HG03457 (cell line): ENCODE measurements at regions not wholly inside any gene's neighbourhood (a gene's known extent, or its start where the extent isn't known, plus 50 kb on each side); places are given as distances from the start of the nearest gene placed in this dataset.

Source experiments
- ATAC-seq: cut with Tn5 transposase; IDR thresholded peaks from one replicate; pipeline ENCODE4 v1.9.1; 2021; ENCODE audit warnings: moderate number of reproducible peaks; ENCODE audit not compliant: unreplicated experiment

DNA sequence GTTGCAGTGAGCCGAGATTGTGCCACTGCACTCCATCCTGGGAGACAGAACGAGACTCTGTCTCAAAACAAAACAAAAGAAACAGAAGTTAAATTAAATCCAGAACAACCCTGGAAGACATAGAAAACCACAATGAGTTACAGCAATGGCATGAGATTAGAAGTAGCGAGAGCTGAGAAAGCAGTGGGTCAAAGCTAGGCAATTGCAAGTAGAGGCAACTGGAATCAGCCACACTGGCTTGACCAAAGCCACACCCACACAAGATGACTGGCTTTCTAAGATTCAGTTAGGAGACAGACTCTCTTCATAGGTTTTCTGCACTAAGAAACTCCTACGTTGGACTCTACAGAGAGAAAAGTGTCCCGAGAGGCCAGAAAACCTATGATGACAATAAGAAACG is 443.0 kb downstream of the GPM6A start:
- ATAC-seq, result no peak

GRCh38 chr4:175371091-175371490 is 441.0 kb downstream of the GPM6A start:
- no peak for ATAC-seq

- no peak for ATAC-seq
Measured at GRCh38 chr4:175373031-175373430, 439.0 kb downstream of the GPM6A start.

DNA sequence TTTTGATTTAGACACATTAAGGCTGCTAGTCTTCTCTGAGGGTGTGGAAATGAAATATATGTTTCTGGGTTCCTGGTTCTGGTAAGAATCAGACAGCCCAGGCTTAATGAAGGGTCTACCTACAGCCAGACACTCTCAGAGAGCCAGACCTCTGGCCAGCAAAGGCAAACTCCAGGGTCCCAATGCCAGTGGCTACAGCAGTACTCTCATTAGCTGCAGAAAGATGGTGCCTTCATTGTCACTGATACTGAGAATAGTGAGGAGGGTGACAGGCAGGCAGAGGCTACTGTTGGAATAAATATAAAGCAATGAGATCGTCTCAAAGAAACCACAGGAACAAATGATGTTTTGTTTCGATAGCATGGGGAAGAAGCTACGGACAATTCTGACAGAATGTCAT is 437.6 kb downstream of the GPM6A start:
- no peak for ATAC-seq

DNA sequence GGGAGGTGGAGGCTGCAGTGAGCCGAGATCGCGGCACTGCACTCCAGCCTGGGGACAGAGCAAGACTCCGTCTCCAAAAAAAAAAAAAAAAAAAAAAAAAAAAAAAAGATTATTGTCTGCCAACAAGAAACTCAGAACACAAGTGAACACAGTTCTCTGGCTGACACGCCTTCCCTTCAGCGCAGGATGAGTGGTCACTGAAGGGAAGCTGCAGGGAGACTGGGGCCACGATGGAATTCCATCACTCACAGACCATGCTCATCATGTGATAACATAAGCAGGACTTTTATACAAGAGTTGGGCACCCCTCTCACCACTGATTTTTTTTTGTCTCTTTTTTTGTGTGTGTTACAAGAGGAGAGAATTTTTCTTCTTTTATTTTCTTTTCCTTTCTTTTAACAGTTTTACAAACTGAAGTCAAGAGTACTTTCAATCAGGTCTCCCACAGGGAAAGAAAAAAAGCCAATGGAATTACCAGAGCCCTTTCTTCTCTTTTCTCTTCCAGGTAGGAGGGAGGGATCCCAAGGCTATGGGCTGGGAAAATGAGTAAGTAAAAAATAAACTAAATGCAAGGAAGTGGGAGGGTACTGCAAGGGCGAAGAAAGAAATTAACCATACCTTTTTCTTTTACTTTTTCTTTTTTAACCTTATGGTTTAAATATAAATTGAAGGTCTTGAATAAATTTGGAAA is 435.6 kb downstream of the GPM6A start:
- no peak for ATAC-seq

DNA sequence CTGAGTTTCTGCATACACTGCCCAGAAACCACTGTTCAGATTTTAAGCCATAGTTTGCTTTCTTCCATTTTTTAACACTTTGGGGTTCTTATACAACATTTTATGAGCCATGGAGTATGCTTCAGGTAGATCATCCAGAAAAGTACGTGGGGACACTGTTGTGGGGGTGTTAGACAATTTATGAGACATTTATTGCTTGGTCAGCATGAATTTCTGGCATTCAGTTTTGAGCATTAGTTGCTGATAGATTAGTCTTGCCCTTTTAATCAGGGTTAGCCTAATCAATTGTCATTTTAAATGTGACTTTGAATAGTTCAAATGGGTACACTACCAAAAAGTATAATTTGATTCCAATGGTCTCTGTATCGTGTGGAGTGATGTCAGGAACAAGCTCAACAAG is 434.9 kb downstream of the GPM6A start:
- no peak for ATAC-seq

DNA sequence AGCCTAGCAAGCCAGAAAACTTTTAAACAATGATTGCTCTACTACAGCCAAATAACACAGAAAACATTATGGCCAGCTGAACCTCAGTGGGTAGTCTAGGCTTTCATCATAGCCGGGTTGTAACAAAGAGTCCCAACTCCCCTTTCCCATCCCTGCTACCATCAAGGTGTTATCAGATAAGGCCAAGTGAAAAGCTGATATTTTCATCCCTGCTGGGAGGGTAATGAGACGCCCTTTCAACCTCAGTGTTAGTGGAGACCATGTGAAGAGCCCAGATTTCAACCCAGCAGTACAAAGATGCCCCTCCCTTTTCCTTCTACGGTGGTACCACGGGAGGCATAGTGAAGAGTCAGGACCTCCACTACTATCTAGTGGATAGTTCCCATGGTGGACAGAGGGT is 433.7 kb downstream of the GPM6A start:
- ATAC-seq, result no peak

- ATAC-seq, result no peak
Measured at GRCh38 chr4:175380841-175381240, 431.2 kb downstream of the GPM6A start.

DNA sequence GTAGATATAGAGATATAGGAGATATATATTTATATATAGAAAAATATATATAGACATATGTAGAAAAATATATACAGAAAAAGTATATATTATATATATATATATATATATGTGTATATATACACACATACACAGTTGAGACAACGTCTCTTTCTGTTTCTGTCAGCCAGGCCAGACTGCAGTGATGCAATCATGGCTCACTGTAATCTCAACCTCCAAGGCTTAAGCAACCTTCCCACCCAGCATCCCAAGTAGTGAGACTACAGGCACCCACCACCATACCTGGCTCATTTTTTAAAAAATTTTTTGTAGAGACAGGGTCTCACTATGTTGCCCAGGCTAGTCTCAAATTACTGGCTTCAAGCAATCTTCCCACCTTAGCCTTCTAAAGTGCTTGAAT is 426.3 kb downstream of the GPM6A start:
- no peak for ATAC-seq

GRCh38 chr4:175386776-175387507 is 425.1 kb downstream of the GPM6A start:
- no peak for ATAC-seq

GRCh38 chr4:175394208-175394607 is 417.9 kb downstream of the GPM6A start:
- no peak for ATAC-seq

GRCh38 chr4:175405961-175406360 is 406.1 kb downstream of the GPM6A start:
- ATAC-seq, result no peak

DNA sequence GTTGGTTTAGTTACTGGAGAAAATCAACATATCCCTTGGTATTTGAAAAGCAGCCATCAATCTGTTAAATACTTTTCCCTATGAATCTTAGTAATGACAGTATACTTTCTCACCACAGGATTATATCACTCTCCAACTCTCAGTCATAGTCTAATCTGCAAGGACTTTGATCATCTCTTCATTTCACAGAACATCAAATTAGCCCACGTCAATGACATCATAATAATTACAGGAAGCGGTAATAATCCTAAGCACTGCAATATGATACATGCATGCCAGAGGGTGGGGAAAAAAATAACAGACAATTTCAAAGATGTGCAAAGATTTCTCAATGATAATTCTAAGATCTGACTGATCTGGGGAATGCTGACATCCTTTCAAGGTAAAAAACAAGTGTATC is 404.1 kb downstream of the GPM6A start:
- no peak for ATAC-seq

DNA sequence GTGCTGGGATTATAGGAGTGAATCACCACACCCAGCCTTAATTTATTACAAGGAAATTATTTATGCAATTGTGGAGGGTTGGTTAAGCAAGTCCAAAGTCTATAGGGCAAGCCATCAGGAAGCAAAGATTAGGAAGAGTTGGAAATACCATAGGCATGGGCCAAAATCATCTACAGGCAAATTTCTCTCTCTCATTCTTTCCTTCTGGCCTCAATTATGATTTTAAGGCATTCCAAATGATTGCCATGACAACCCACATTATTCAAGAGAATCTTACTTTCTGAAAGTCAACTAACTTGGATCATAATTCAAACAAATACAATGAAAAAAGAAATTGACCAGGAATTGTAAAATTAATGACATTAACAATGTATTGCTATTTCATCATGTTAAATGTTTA is 400.8 kb downstream of the GPM6A start:
- no peak for ATAC-seq

GRCh38 chr4:175412161-175412560 is 399.9 kb downstream of the GPM6A start:
- ATAC-seq, result no peak

DNA sequence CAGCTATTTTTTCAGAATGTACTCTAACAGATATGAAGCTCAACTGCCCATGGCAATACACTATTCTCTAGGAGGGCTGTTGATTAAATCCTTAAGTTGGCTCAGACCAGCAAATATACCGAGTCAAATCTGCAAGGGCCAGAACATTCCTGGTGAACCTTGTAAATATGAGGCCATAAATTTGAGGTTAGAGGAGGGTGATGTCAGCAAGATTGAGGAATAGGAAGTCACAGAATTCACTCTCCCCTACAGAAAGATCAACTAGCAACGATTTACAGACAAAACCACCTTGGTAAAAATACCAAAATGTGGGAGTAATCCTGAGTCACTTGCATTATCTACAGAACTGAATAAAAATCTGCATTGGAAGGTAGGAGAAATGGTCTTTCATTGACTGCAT is 399.3 kb downstream of the GPM6A start:
- ATAC-seq, result no peak

DNA sequence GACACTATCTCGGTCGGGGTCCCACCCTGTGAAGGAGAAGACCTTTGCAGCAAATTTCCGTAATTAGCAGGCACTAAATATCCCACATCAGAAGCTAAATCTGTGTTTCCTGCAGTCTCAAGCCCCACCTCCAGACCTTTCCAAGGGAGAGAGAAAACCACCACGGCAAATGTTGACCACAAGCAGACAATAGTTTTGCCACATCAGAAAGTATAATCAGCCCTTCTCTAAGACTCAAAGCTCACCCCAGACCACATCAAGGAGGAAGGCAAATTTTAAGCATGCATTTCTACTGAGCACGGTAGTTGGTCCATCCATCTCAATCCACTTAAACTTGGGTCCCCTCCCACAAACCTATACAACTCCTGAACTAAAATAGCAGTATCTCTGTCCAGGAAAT is 398.5 kb downstream of the GPM6A start:
- no peak for ATAC-seq

DNA sequence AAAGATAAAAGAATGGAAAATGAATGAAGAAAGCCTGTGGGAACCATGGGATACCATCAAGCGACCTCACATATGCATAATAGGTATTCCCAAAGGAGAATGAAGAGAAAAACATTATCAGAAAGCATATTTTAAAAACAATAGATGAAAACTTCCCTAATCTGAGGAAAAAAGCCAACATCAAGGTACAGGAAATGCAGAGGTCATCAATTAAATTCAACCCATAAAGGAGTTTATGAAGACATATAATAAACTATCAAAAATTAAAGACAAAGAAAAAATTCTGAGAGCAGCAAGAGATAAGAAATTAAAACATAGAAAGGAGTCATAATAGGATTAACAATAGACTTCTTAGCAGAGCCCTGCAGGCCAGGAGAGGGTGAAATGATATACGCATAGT is 397.5 kb downstream of the GPM6A start:
- ATAC-seq, result no peak

GRCh38 chr4:175418516-175418915 is 393.5 kb downstream of the GPM6A start:
- no peak for ATAC-seq

GRCh38 chr4:175419236-175419718 is 392.8 kb downstream of the GPM6A start:
- no peak for ATAC-seq

- no peak for ATAC-seq
Measured at GRCh38 chr4:175421506-175421905, 390.6 kb downstream of the GPM6A start.

- no peak for ATAC-seq
Measured at GRCh38 chr4:175422331-175422730, 389.7 kb downstream of the GPM6A start.

- no peak for ATAC-seq
Measured at GRCh38 chr4:175424111-175424510, 388.0 kb downstream of the GPM6A start.
